UCSD-AML1 (cell line): ENCODE measurements at regions not wholly inside any gene's neighbourhood (a gene's known extent, or its start where the extent isn't known, plus 50 kb on each side); places are given as distances from the start of the nearest gene placed in this dataset.

ENCODE experiments used
- DNase-seq: peaks from one replicate; lab custom pipeline; 2025; ENCODE audit not compliant: unreplicated experiment; lab: John Stamatoyannopoulos, UW

GRCh38 chr4:147407261-147408045 lies 73.4 kb upstream of the EDNRA start:
- no peak for DNase-seq

- no peak for DNase-seq
Measured at GRCh38 chr4:147408189-147408588, 72.7 kb upstream of the EDNRA start.

- DNase-seq = no peak
Measured at GRCh38 chr4:147409350-147409749, 71.5 kb upstream of the EDNRA start.

GRCh38 chr4:147418226-147418625 lies 62.7 kb upstream of the EDNRA start:
- no peak for DNase-seq

- no peak for DNase-seq
Measured at GRCh38 chr4:147421456-147421855, 59.4 kb upstream of the EDNRA start.

- no peak for DNase-seq
Measured at GRCh38 chr4:147423229-147423628, 57.7 kb upstream of the EDNRA start.

- no peak for DNase-seq
Measured at GRCh38 chr4:147425019-147425418, 55.9 kb upstream of the EDNRA start.

GRCh38 chr4:147428583-147428982 lies 52.3 kb upstream of the EDNRA start:
- no peak for DNase-seq

- no peak for DNase-seq
Measured at GRCh38 chr4:147430111-147430510, 50.8 kb upstream of the EDNRA start.
